ENCODE measurements at regions not wholly inside any gene's neighbourhood (a gene's known extent, or its start where the extent isn't known, plus 50 kb on each side); places are given as distances from the start of the nearest gene placed in this dataset.
"Not testable (repeated sequence)": the region's sequence is repeated elsewhere in the genome, so short reads cannot be mapped to it uniquely, and the experiment has no call there.

DNA sequence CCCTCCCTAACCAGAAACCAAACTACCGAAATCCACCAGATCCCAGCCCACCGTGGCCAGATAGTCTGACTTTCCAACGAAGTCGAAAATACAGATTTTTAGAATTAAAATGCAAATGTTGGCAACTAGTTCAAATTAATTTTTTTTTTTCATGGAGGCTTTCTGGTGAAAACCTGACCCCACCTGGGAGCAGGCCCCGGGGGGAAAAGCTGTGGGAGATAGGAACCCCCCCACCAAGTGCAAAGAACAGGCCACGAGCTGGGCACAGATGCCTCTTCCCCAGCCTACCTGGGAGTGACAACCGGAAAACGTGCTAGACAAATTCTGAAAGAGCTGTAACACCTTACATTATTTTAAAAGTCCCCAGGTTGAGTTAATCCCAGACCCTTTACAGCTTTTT is 333.8 kb downstream of the PREX1 start:
- no peaks in the 10 kb centered on the region for H3K4me1 ChIP-seq
- ChIA-PET POLR2A (no interaction called here), CTCF (no interaction called here)
- Mint-ChIP-seq H3K36me3 (ENCODE audit: insufficient read depth, unreplicated experiment) (no peaks in the 10 kb centered on the region), H3K4me1 (ENCODE audit: low read depth, unreplicated experiment) (no peaks in the 10 kb centered on the region), H3K9me3 (ENCODE audit: unreplicated experiment) (no peaks in the 10 kb centered on the region), H3K27ac (ENCODE audit: unreplicated experiment) (no peak overlapping the region), H3K4me3 (ENCODE audit: unreplicated experiment) (no peak overlapping the region), H3K27me3 (ENCODE audit: insufficient read depth, unreplicated experiment) (peaks cover 4% of the 10 kb centered on the region)
- no peaks in the 10 kb centered on the region for H3K27me3 ChIP-seq (replicated peaks; ENCODE audit: control insufficient read depth, insufficient read depth, low read length)
- intact Hi-C loops (cut with micrococcal nuclease; ENCODE audit: unreplicated experiment): no loop called here
- 0 out of 2 replicates have a peak, but pooled peaks cover under 1% of the 10 kb centered on the region for H3K9me3 ChIP-seq
- no peak overlapping the region for H3K4me3 ChIP-seq (ENCODE audit: low read depth, low read length)
- BruUV-seq (replicated peaks): no TSS peak
- H3K36me3 ChIP-seq (ENCODE audit: control insufficient read depth, insufficient read depth, low read length): no peaks in the 10 kb centered on the region
- DNase-seq: no peak
- TF ChIP-seq, protein P1, sequence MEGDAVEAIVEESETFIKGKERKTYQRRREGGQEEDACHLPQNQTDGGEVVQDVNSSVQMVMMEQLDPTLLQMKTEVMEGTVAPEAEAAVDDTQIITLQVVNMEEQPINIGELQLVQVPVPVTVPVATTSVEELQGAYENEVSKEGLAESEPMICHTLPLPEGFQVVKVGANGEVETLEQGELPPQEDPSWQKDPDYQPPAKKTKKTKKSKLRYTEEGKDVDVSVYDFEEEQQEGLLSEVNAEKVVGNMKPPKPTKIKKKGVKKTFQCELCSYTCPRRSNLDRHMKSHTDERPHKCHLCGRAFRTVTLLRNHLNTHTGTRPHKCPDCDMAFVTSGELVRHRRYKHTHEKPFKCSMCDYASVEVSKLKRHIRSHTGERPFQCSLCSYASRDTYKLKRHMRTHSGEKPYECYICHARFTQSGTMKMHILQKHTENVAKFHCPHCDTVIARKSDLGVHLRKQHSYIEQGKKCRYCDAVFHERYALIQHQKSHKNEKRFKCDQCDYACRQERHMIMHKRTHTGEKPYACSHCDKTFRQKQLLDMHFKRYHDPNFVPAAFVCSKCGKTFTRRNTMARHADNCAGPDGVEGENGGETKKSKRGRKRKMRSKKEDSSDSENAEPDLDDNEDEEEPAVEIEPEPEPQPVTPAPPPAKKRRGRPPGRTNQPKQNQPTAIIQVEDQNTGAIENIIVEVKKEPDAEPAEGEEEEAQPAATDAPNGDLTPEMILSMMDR (IDR thresholded peaks at IDR 0.05; ENCODE audit: insufficient read depth in 1 of 2, low read depth in 1 of 2, low read length in 1 of 2, severe bottlenecking in 1 of 2, unreplicated experiment in 1 of 2): no peak

DNA sequence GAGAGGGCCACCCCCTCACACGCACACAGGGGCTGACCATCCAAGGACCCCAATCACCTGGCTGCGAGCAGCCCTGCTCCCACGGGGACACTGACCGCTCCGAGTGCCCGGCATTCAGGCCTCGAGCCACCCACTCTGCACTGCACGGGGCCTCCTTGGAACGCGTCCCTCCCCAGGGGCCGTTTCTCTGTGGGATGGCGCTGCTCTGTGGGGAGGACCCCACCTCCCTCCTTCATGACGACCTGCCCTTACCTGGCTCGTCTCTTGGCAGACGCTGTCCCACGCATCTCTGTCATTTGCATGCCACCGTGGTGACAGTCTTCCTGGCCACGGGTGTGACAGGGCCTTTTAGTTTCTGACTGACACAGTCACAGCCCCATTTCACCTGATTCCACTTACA is 334.5 kb downstream of the PREX1 start:
- H3K36me3 ChIP-seq (ENCODE audit: control insufficient read depth, insufficient read depth, low read length); CTCF ChIA-PET; intact Hi-C loops (cut with micrococcal nuclease; ENCODE audit: unreplicated experiment); H3K36me3 Mint-ChIP-seq (ENCODE audit: insufficient read depth, unreplicated experiment); H3K27me3 Mint-ChIP-seq (ENCODE audit: insufficient read depth, unreplicated experiment); H3K9me3 ChIP-seq; H3K4me3 Mint-ChIP-seq (ENCODE audit: unreplicated experiment); H3K4me3 ChIP-seq (ENCODE audit: low read depth, low read length); DNase-seq; H3K9me3 Mint-ChIP-seq (ENCODE audit: unreplicated experiment); POLR2A ChIA-PET; BruUV-seq (replicated peaks); H3K27ac Mint-ChIP-seq (ENCODE audit: unreplicated experiment); H3K4me1 ChIP-seq; H3K4me1 Mint-ChIP-seq (ENCODE audit: low read depth, unreplicated experiment); H3K27me3 ChIP-seq (replicated peaks; ENCODE audit: control insufficient read depth, insufficient read depth, low read length): not testable (repeated sequence)

DNA sequence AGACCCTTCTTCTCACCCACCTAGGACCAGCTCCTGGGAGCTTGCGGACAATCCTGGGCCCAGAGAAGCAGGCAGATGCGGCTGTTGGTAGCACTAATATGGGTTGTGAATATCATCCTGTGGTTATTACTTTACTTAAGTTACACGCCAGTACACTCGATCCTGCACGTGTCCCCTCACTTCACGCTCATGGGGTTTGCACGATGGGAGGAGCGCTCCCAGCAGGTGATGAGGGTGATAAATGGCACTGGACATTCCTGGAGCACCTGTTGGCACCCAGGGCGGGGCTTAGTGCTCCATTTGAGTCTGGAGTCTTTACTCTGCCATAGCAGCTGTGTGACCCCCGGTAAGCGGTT is 335.1 kb downstream of the PREX1 start:
- Mint-ChIP-seq H3K4me3 (ENCODE audit: unreplicated experiment) (no peak overlapping the region), H3K9me3 (ENCODE audit: unreplicated experiment) (no peaks in the 10 kb centered on the region), H3K4me1 (ENCODE audit: low read depth, unreplicated experiment) (peaks cover under 1% of the 10 kb centered on the region), H3K27ac (ENCODE audit: unreplicated experiment) (no peak overlapping the region), H3K27me3 (ENCODE audit: insufficient read depth, unreplicated experiment) (no peaks in the 10 kb centered on the region), H3K36me3 (ENCODE audit: insufficient read depth, unreplicated experiment) (no peaks in the 10 kb centered on the region)
- intact Hi-C loops (cut with micrococcal nuclease; ENCODE audit: unreplicated experiment): no loop called here
- Histone ChIP-seq H3K36me3 (ENCODE audit: control insufficient read depth, insufficient read depth, low read length) (no peaks in the 10 kb centered on the region), H3K27me3 (replicated peaks; ENCODE audit: control insufficient read depth, insufficient read depth, low read length) (no peaks in the 10 kb centered on the region), H3K4me1 (peaks cover 9% of the 10 kb centered on the region), H3K4me3 (ENCODE audit: low read depth, low read length) (no peak overlapping the region), H3K9me3 (no peaks in the 10 kb centered on the region)
- POLR2A ChIA-PET: no interaction called here
- BruUV-seq (replicated peaks): no TSS peak
- CTCF ChIA-PET: no interaction called here
- TF ChIP-seq, protein P1 (IDR thresholded peaks at IDR 0.05; ENCODE audit: insufficient read depth in 1 of 2, low read depth in 1 of 2, low read length in 1 of 2, severe bottlenecking in 1 of 2, unreplicated experiment in 1 of 2): no peak
- no peak for DNase-seq

DNA sequence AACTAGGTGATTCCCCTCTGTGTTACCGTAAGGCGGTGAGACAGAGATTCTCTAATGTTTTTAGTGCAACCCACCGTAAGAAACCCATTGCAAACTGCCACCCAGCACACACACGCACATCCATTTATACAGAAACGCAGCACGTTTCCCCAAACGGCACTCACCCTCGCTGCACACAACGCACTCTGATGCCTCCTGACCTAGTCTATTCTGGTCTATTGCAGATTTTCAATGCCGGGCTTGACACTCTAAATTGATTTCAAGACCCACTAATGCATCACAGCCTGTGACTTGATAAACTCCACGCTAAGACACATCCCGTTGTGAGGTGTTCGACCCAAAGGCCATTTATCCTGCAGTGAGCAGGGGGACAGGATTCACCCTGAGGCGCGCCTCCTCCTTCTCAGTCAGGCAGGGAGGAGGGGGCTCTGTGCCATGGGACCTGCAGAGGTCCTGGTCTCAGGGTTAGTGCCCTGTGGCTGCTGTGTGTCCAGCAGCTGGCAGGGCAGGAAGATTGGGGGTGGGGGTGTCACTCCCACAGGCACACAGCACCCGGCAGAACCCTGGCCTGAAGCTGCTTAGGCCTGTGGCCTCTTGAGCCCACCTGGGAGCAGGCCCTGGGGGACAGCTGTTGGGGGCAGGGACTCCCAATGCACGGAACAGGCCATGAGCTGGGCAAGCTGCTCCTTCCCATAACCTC is 335.6 kb downstream of the PREX1 start:
- POLR2A ChIA-PET: no interaction called here
- CTCF ChIA-PET: no interaction called here
- Mint-ChIP-seq H3K4me1 (ENCODE audit: low read depth, unreplicated experiment) (peaks cover 6% of the 10 kb centered on the region), H3K27ac (ENCODE audit: unreplicated experiment) (no peak overlapping the region), H3K4me3 (ENCODE audit: unreplicated experiment) (no peak overlapping the region), H3K9me3 (ENCODE audit: unreplicated experiment) (no peaks in the 10 kb centered on the region), H3K27me3 (ENCODE audit: insufficient read depth, unreplicated experiment) (no peaks in the 10 kb centered on the region), H3K36me3 (ENCODE audit: insufficient read depth, unreplicated experiment) (no peaks in the 10 kb centered on the region)
- Histone ChIP-seq H3K9me3 (no peaks in the 10 kb centered on the region), H3K4me3 (ENCODE audit: low read depth, low read length) (no peak overlapping the region), H3K27me3 (replicated peaks; ENCODE audit: control insufficient read depth, insufficient read depth, low read length) (no peaks in the 10 kb centered on the region), H3K36me3 (ENCODE audit: control insufficient read depth, insufficient read depth, low read length) (no peaks in the 10 kb centered on the region), H3K4me1 (peaks cover 13% of the 10 kb centered on the region)
- intact Hi-C loops (cut with micrococcal nuclease; ENCODE audit: unreplicated experiment): no loop called here
- TF ChIP-seq, protein P1 (IDR thresholded peaks at IDR 0.05; ENCODE audit: insufficient read depth in 1 of 2, low read depth in 1 of 2, low read length in 1 of 2, severe bottlenecking in 1 of 2, unreplicated experiment in 1 of 2): no peak
- DNase-seq: no peak
- no TSS peak for BruUV-seq (replicated peaks)

Data from Caco-2 (cell line).